ENCODE measurements at regions not wholly inside any gene's neighbourhood (a gene's known extent, or its start where the extent isn't known, plus 50 kb on each side); places are given as distances from the start of the nearest gene placed in this dataset.

- Histone ChIP-seq H3K4me3 (replicated peaks; ENCODE audit: low read depth, low read length) (no peak overlapping the region), H3K27me3 (replicated peaks; ENCODE audit: control insufficient read depth, insufficient read depth, low read length) (no peaks in the 10 kb centered on the region), H3K36me3 (ENCODE audit: control insufficient read depth, insufficient read depth, low read length) (no peaks in the 10 kb centered on the region)
- TF ChIP-seq CTCF (IDR thresholded peaks at IDR 0.05; ENCODE audit: insufficient read depth, low read length, poor library complexity, severe bottlenecking): no peak
- DNase-seq (ENCODE audit: extremely low read depth, insufficient read length): no peak
Observed at GRCh38 chr14:98949481-98950135, 322.4 kb downstream of the BCL11B start.

- DNase-seq (ENCODE audit: extremely low read depth, insufficient read length): no peak
- H3K36me3 ChIP-seq (ENCODE audit: control insufficient read depth, insufficient read depth, low read length): no peaks in the 10 kb centered on the region
- no peaks in the 10 kb centered on the region for H3K27me3 ChIP-seq (replicated peaks; ENCODE audit: control insufficient read depth, insufficient read depth, low read length)
- TF ChIP-seq CTCF (IDR thresholded peaks at IDR 0.05; ENCODE audit: insufficient read depth, low read length, poor library complexity, severe bottlenecking): no peak
- no peak overlapping the region for H3K4me3 ChIP-seq (replicated peaks; ENCODE audit: low read depth, low read length)
Observed at GRCh38 chr14:98950353-98950895, 321.6 kb downstream of the BCL11B start.

- Histone ChIP-seq H3K4me3 (replicated peaks; ENCODE audit: low read depth, low read length) (no peak overlapping the region), H3K27me3 (replicated peaks; ENCODE audit: control insufficient read depth, insufficient read depth, low read length) (no peaks in the 10 kb centered on the region), H3K36me3 (ENCODE audit: control insufficient read depth, insufficient read depth, low read length) (no peaks in the 10 kb centered on the region)
- no peak for DNase-seq (ENCODE audit: extremely low read depth, insufficient read length)
- TF ChIP-seq CTCF (IDR thresholded peaks at IDR 0.05; ENCODE audit: insufficient read depth, low read length, poor library complexity, severe bottlenecking): no peak
Observed at GRCh38 chr14:98951031-98951430, 321.0 kb downstream of the BCL11B start.

GRCh38 chr14:98951521-98952152 lies 320.4 kb downstream of the BCL11B start:
- TF ChIP-seq CTCF (IDR thresholded peaks at IDR 0.05; ENCODE audit: insufficient read depth, low read length, poor library complexity, severe bottlenecking): no peak
- Histone ChIP-seq H3K27me3 (replicated peaks; ENCODE audit: control insufficient read depth, insufficient read depth, low read length) (no peaks in the 10 kb centered on the region), H3K36me3 (ENCODE audit: control insufficient read depth, insufficient read depth, low read length) (no peaks in the 10 kb centered on the region), H3K4me3 (replicated peaks; ENCODE audit: low read depth, low read length) (no peak overlapping the region)
- DNase-seq (ENCODE audit: extremely low read depth, insufficient read length): no peak

GRCh38 chr14:98952593-98953350 lies 319.2 kb downstream of the BCL11B start:
- no peaks in the 10 kb centered on the region for H3K27me3 ChIP-seq (replicated peaks; ENCODE audit: control insufficient read depth, insufficient read depth, low read length)
- no peaks in the 10 kb centered on the region for H3K36me3 ChIP-seq (ENCODE audit: control insufficient read depth, insufficient read depth, low read length)
- H3K4me3 ChIP-seq (replicated peaks; ENCODE audit: low read depth, low read length): no peak overlapping the region
- DNase-seq (ENCODE audit: extremely low read depth, insufficient read length): no peak
- no peak for TF ChIP-seq CTCF (IDR thresholded peaks at IDR 0.05; ENCODE audit: insufficient read depth, low read length, poor library complexity, severe bottlenecking)

Data from GM06990 (cell line).